OCI-LY3 (cell line): ENCODE measurements at regions not wholly inside any gene's neighbourhood (a gene's known extent, or its start where the extent isn't known, plus 50 kb on each side); places are given as distances from the start of the nearest gene placed in this dataset.

ENCODE experiments used
- EZH2phosphoT487 ChIP-seq: fragments of 200-600 bp; shearing (Covaris generic); IDR thresholded peaks from 2 replicates; pipeline ENCODE4 v1.6.1; 2018; ENCODE audit warnings: antibody characterized with exemption, mixed run types, low read depth
- TF ChIP-seq, protein P1 (sequence below): fragments of 200-600, 300-600 bp; sonication (generic); IDR thresholded peaks from 2 replicates; pipeline ENCODE4 v1.5.1; 2014; ENCODE audit warnings: antibody characterized with exemption, low read length, low read depth

DNA sequence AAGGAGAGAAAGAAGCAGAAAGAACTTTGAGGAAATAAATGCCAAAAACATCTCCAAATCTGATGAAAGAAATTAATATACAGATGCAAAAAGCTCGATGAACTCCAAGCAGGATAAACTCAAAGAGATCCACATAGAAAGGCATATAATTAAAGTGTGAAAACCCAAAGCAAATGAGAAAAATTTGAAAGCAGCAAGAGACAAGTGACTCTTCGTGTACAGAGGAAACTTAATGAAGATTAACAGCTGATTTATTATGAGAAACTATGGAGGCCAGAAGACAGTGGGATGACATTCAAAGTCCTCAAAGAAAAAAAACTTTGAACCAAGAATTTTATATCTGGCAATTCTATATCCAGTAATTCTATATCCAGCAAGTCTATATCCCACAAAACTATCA is 163.0 kb upstream of the TMCC3 start:
- TF ChIP-seq, protein P1, sequence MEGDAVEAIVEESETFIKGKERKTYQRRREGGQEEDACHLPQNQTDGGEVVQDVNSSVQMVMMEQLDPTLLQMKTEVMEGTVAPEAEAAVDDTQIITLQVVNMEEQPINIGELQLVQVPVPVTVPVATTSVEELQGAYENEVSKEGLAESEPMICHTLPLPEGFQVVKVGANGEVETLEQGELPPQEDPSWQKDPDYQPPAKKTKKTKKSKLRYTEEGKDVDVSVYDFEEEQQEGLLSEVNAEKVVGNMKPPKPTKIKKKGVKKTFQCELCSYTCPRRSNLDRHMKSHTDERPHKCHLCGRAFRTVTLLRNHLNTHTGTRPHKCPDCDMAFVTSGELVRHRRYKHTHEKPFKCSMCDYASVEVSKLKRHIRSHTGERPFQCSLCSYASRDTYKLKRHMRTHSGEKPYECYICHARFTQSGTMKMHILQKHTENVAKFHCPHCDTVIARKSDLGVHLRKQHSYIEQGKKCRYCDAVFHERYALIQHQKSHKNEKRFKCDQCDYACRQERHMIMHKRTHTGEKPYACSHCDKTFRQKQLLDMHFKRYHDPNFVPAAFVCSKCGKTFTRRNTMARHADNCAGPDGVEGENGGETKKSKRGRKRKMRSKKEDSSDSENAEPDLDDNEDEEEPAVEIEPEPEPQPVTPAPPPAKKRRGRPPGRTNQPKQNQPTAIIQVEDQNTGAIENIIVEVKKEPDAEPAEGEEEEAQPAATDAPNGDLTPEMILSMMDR, result no peak
- no peak for TF ChIP-seq EZH2phosphoT487
